MCF 10A (cell line): ENCODE measurements at regions not wholly inside any gene's neighbourhood (a gene's known extent, or its start where the extent isn't known, plus 50 kb on each side); places are given as distances from the start of the nearest gene placed in this dataset.

Experiments used
- BruUV-seq: library from RNA; stranded (reverse); fragments of 400-500 nt; replicated peaks from 2 replicates; lab custom pipeline; 2021; lab: Mats Ljungman, UMichigan
- CTCF ChIA-PET: fragments of 300-600 bp; sonication (Branson Sonifier 250); formaldehyde crosslinking; extraction: SDS; loops from one replicate; lab custom pipeline; 2021; ENCODE audit warnings: antibody characterized with exemption, inconsistent platforms; lab: Yijun Ruan, JAX
- POLR2A ChIA-PET: fragments of 300-600, 350-650 bp; sonication (Branson Sonifier 250); formaldehyde crosslinking; extraction: SDS; loops from one replicate; lab custom pipeline; 2020; ENCODE audit warnings: antibody characterized with exemption, inconsistent platforms; lab: Yijun Ruan, JAX
- DNase-seq: peaks from one replicate; pipeline ENCODE4 v3.0.0-alpha.2; 2018; ENCODE audit not compliant: unreplicated experiment
- H3K27ac Mint-ChIP-seq: one replicate; pipeline ENCODE4 v1.8.0; 2022; ENCODE audit warnings: mild to moderate bottlenecking, low read depth, mixed read lengths; ENCODE audit not compliant: unreplicated experiment
- H3K27me3 Mint-ChIP-seq: one replicate; pipeline ENCODE4 v1.8.0; 2022; ENCODE audit warnings: mixed read lengths; ENCODE audit not compliant: insufficient read depth, unreplicated experiment
- H3K36me3 Mint-ChIP-seq: one replicate; pipeline ENCODE4 v1.8.0; 2022; ENCODE audit warnings: mild to moderate bottlenecking, moderate library complexity, mixed read lengths; ENCODE audit not compliant: insufficient read depth, unreplicated experiment
- H3K4me1 Mint-ChIP-seq: one replicate; pipeline ENCODE4 v1.8.0; 2022; ENCODE audit warnings: mixed read lengths; ENCODE audit not compliant: insufficient read depth, unreplicated experiment
- H3K4me3 Mint-ChIP-seq: one replicate; pipeline ENCODE4 v1.8.0; 2022; ENCODE audit warnings: mild to moderate bottlenecking, moderate library complexity, mixed read lengths; ENCODE audit not compliant: unreplicated experiment
- H3K9me3 Mint-ChIP-seq: one replicate; pipeline ENCODE4 v1.8.0; 2022; ENCODE audit warnings: mixed read lengths; ENCODE audit not compliant: unreplicated experiment
- intact Hi-C: fragments of 100-400 bp; cut with micrococcal nuclease; formaldehyde crosslinking; loops from 2 replicates; pipeline ENCODE4 v1.14.1; 2022
- TF ChIP-seq, protein P1 (sequence below): fragments of 200-600 bp; IDR thresholded peaks from one replicate; pipeline ENCODE4 v1.8.0; 2022; ENCODE audit warnings: antibody characterized with exemption, mild to moderate bottlenecking; ENCODE audit not compliant: unreplicated experiment

- no TSS peak for BruUV-seq
- Mint-ChIP-seq H3K27me3 (no peaks in the 10 kb centered on the region), H3K9me3 (no peaks in the 10 kb centered on the region), H3K27ac (no peak overlapping the region), H3K4me3 (no peak overlapping the region), H3K4me1 (no peaks in the 10 kb centered on the region), H3K36me3 (no peaks in the 10 kb centered on the region)
- no peak for DNase-seq
- POLR2A ChIA-PET, result no interaction called here
- CTCF ChIA-PET, result interaction anchor here (1.3 kb wide), 1 partner anchor 12 kb away, joined by 6 read pairs; no protein-coding TSS in a partner anchor
- TF ChIP-seq, protein P1, sequence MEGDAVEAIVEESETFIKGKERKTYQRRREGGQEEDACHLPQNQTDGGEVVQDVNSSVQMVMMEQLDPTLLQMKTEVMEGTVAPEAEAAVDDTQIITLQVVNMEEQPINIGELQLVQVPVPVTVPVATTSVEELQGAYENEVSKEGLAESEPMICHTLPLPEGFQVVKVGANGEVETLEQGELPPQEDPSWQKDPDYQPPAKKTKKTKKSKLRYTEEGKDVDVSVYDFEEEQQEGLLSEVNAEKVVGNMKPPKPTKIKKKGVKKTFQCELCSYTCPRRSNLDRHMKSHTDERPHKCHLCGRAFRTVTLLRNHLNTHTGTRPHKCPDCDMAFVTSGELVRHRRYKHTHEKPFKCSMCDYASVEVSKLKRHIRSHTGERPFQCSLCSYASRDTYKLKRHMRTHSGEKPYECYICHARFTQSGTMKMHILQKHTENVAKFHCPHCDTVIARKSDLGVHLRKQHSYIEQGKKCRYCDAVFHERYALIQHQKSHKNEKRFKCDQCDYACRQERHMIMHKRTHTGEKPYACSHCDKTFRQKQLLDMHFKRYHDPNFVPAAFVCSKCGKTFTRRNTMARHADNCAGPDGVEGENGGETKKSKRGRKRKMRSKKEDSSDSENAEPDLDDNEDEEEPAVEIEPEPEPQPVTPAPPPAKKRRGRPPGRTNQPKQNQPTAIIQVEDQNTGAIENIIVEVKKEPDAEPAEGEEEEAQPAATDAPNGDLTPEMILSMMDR, result no peak
- intact Hi-C loops, result no loop called here
These were observed 138.4 kb upstream of the SLIT3 start for GRCh38 chr5:169439362-169439761.

DNA sequence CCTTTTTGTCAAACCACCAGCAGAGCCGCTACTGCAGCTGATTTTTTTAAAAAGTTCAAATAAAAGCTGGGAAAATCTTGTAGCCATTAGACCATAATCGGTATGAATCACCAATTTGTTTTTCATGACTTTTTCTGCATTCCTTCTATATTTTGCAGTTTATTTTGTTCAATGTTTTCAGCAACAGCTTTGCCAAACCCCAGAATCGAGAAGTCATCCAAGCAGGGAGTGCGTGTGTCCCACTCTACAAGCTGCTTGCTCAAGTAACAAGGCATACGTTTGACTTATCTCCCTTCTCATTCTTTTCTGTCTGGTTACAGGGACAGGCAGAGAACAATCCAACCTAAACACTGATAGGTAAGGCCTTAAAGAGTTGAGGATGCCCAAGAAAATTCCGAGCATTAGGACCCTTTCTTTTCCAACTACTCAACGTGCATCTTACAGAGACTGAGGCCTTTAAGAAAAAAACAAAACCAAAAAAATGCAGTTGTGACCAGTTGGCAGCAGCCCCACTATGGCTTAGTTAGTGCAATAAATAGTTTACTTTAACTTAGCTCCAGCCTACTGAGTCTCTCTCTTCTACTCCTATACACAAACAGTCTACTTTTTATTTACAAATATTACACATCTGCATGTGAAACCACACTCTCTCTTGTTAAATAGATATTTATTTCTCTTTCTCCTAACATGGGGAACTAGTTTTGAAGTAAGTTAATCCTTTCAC, 134.7 kb upstream of the SLIT3 start:
- no peaks in the 10 kb centered on the region for H3K9me3 Mint-ChIP-seq
- H3K27ac Mint-ChIP-seq, result no peak overlapping the region
- H3K4me1 Mint-ChIP-seq, result peaks cover 12% of the 10 kb centered on the region

DNA sequence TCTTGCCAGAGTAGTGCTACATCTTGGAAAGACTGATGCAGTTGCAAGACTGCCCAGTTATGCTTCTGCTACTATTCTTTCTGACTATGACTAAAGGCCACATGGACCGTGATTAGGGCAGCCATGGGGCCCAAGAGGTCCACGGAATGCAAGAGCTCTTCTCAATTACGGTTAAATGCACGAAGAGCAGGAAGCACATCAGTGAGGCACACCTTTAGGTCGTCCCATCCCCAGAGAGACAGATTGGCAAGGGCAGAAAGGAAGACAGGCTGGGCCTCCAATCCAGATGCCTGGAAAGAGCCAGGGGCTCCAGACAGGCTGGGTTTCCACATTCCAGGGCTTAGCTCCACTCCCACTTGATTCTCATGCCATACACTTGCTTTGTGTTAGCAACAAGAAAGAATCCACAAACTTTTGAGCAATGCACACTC, 132.3 kb upstream of the SLIT3 start:
- Mint-ChIP-seq H3K36me3 (no peaks in the 10 kb centered on the region), H3K27me3 (no peaks in the 10 kb centered on the region), H3K9me3 (no peaks in the 10 kb centered on the region), H3K4me1 (peaks cover 28% of the 10 kb centered on the region), H3K4me3 (no peak overlapping the region), H3K27ac (no peak overlapping the region)
- TF ChIP-seq, protein P1, result no peak
- intact Hi-C loops, result no loop called here
- no TSS peak for BruUV-seq
- ChIA-PET POLR2A (no interaction called here), CTCF (interaction anchor here (0.6 to 1.4 kb wide), 2 partner anchors 17 to 148 kb away, joined by 3 to 5 read pairs; no protein-coding TSS in a partner anchor)
- no peak for DNase-seq

More for the DNA sequence above, 134.7 kb upstream of the SLIT3 start:
- Mint-ChIP-seq H3K4me3 (no peak overlapping the region), H3K36me3 (no peaks in the 10 kb centered on the region), H3K27me3 (no peaks in the 10 kb centered on the region)
- DNase-seq, result no peak
- POLR2A ChIA-PET, result interaction anchor here (0.6 kb wide), 1 partner anchor 66 kb away, joined by 3 read pairs; no protein-coding TSS in a partner anchor
- CTCF ChIA-PET, result interaction anchor here (0.7 kb wide), 1 partner anchor 13 kb away, joined by 3 read pairs; no protein-coding TSS in a partner anchor
- TF ChIP-seq, protein P1, result no peak
- no TSS peak for BruUV-seq
- intact Hi-C loops, result no loop called here

GRCh38 chr5:169431386-169431785, 130.4 kb upstream of the SLIT3 start:
- H3K36me3 Mint-ChIP-seq, result no peaks in the 10 kb centered on the region
- POLR2A ChIA-PET, result no interaction called here
- intact Hi-C loops, result no loop called here
- no peak for DNase-seq
- no TSS peak for BruUV-seq
- no peaks in the 10 kb centered on the region for H3K27me3 Mint-ChIP-seq
- H3K4me3 Mint-ChIP-seq, result no peak overlapping the region
- H3K9me3 Mint-ChIP-seq, result no peaks in the 10 kb centered on the region
- no peak overlapping the region for H3K27ac Mint-ChIP-seq
- TF ChIP-seq, protein P1, result no peak
- CTCF ChIA-PET, result no interaction called here
- peaks cover 28% of the 10 kb centered on the region for H3K4me1 Mint-ChIP-seq
